H9 (cell line): ENCODE measurements at regions not wholly inside any gene's neighbourhood (a gene's known extent, or its start where the extent isn't known, plus 50 kb on each side); places are given as distances from the start of the nearest gene placed in this dataset.

Experiments
- DNase-seq: peaks from one replicate; pipeline ENCODE4 v3.0.0-alpha.2; 2017
- H2AFZ ChIP-seq: one replicate; pipeline ENCODE4 v1.6.1; 2013; ENCODE audit warnings: mild to moderate bottlenecking, low read length, control low read depth, moderate library complexity
- H2AK5ac ChIP-seq: 2 replicates; pipeline ENCODE4 v1.6.1; 2013; ENCODE audit warnings: low read length, control low read depth, mixed read lengths; ENCODE audit not compliant: insufficient read length
- H2BK120ac ChIP-seq: one replicate; pipeline ENCODE4 v1.6.1; 2013; ENCODE audit warnings: low read depth, mild to moderate bottlenecking, low read length, control low read depth, inconsistent platforms; ENCODE audit not compliant: poor library complexity, severe bottlenecking
- H2BK12ac ChIP-seq: 2 replicates; pipeline ENCODE4 v1.6.1; 2013; ENCODE audit warnings: low read length, control low read depth, mixed read lengths, low read depth; ENCODE audit not compliant: insufficient read length
- H2BK15ac ChIP-seq: 2 replicates; pipeline ENCODE4 v1.6.1; 2013; ENCODE audit warnings: low read depth, low read length, control low read depth
- H2BK20ac ChIP-seq: one replicate; pipeline ENCODE4 v1.6.1; 2013; ENCODE audit warnings: low read depth, mild to moderate bottlenecking, low read length, control low read depth, inconsistent platforms; ENCODE audit not compliant: poor library complexity, severe bottlenecking
- H2BK5ac ChIP-seq: 2 replicates; pipeline ENCODE4 v1.6.1; 2013; ENCODE audit warnings: low read length, control low read depth, mixed read lengths; ENCODE audit not compliant: insufficient read length
- H3K14ac ChIP-seq: 2 replicates; pipeline ENCODE4 v1.6.1; 2013; ENCODE audit warnings: low read length, control low read depth; ENCODE audit not compliant: insufficient read depth
- H3K18ac ChIP-seq: 2 replicates; pipeline ENCODE4 v1.6.1; 2013; ENCODE audit warnings: low read depth, mild to moderate bottlenecking, mixed read lengths, low read length, control low read depth; ENCODE audit not compliant: insufficient read length
- H3K23ac ChIP-seq: 2 replicates; pipeline ENCODE4 v1.6.1; 2013; ENCODE audit warnings: low read length, control low read depth, mixed read lengths, low read depth; ENCODE audit not compliant: insufficient read length
- H3K23me2 ChIP-seq: 2 replicates; pipeline ENCODE4 v1.6.1; 2013; ENCODE audit warnings: low read depth, mild to moderate bottlenecking, mixed read lengths, low read length, control low read depth; ENCODE audit not compliant: insufficient read length, poor library complexity, severe bottlenecking
- H3K27ac ChIP-seq: 2 replicates; pipeline ENCODE4 v1.5.1; 2013; ENCODE audit warnings: low read length, control low read depth, mixed read lengths, low read depth; ENCODE audit not compliant: insufficient read length
- H3K27me3 ChIP-seq: 2 replicates; pipeline ENCODE4 v1.6.1; 2013; ENCODE audit warnings: low read length, control low read depth, inconsistent platforms; ENCODE audit not compliant: insufficient read depth
- H3K4ac ChIP-seq: 2 replicates; pipeline ENCODE4 v1.6.1; 2013; ENCODE audit warnings: low read depth, mild to moderate bottlenecking, control low read depth, inconsistent platforms, low read length, moderate library complexity
- H3K4me1 ChIP-seq: 2 replicates; pipeline ENCODE4 v1.6.1; 2013; ENCODE audit warnings: low read length, control low read depth, inconsistent platforms; ENCODE audit not compliant: insufficient read depth
- H3K4me2 ChIP-seq: 2 replicates; pipeline ENCODE4 v1.6.1; 2013; ENCODE audit warnings: low read length, control low read depth, mixed read lengths; ENCODE audit not compliant: insufficient read length, insufficient read depth
- H3K56ac ChIP-seq: 2 replicates; pipeline ENCODE4 v1.6.1; 2013; ENCODE audit warnings: low read depth, mild to moderate bottlenecking, mixed read lengths, low read length, control low read depth; ENCODE audit not compliant: insufficient read length
- H3K79me1 ChIP-seq: 2 replicates; pipeline ENCODE4 v1.6.1; 2013; ENCODE audit warnings: low read depth, mild to moderate bottlenecking, moderate library complexity, low read length, control low read depth, inconsistent platforms; ENCODE audit not compliant: insufficient read depth, poor library complexity, severe bottlenecking
- H3K79me2 ChIP-seq: 2 replicates; pipeline ENCODE4 v1.6.1; 2013; ENCODE audit warnings: low read length, control low read depth, inconsistent platforms; ENCODE audit not compliant: insufficient read depth
- H3K9ac ChIP-seq: 2 replicates; pipeline ENCODE4 v1.6.1; 2013; ENCODE audit warnings: low read length, control low read depth, mixed read lengths; ENCODE audit not compliant: insufficient read length; ENCODE audit errors: extremely low read depth
- H3K9me3 ChIP-seq: one replicate; pipeline ENCODE4 v1.6.1; 2013; ENCODE audit warnings: low read depth, low read length, inconsistent platforms; ENCODE audit not compliant: control insufficient read depth
- H3T11ph ChIP-seq: one replicate; pipeline ENCODE4 v1.6.1; 2013; ENCODE audit warnings: mild to moderate bottlenecking, low read length, control low read depth, inconsistent platforms
- H4K20me1 ChIP-seq: one replicate; pipeline ENCODE4 v1.6.1; 2013; ENCODE audit not compliant: control insufficient read depth, insufficient read length, insufficient read depth
- H4K5ac ChIP-seq: 2 replicates; pipeline ENCODE4 v1.6.1; 2013; ENCODE audit warnings: low read depth, mild to moderate bottlenecking, mixed read lengths, low read length, control low read depth; ENCODE audit not compliant: insufficient read length
- H4K8ac ChIP-seq: replicated peaks from 2 replicates; pipeline ENCODE4 v1.6.1; 2013; ENCODE audit warnings: low read length, control low read depth, mixed read lengths, low read depth; ENCODE audit not compliant: insufficient read length
- H4K91ac ChIP-seq: 2 replicates; pipeline ENCODE4 v1.6.1; 2013; ENCODE audit warnings: low read depth, mild to moderate bottlenecking, moderate library complexity, mixed read lengths, low read length, control low read depth; ENCODE audit not compliant: insufficient read length
- H3K27ac Mint-ChIP-seq, 3 experiments: 2 replicates in 2 of 3; 3 replicates in 1 of 3; pipeline ENCODE4 v1.8.0; 2020 to 2021; ENCODE audit warnings: mixed read lengths in 3 of 3, mild to moderate bottlenecking in 1 of 3, moderate library complexity in 1 of 3
- H3K27me3 Mint-ChIP-seq: 2 replicates; pipeline ENCODE4 v1.8.0; 2021; ENCODE audit warnings: low read depth, mild to moderate bottlenecking, moderate library complexity, mixed read lengths
- H3K36me3 Mint-ChIP-seq, 3 experiments: 2 replicates in 2 of 3; 3 replicates in 1 of 3; pipeline ENCODE4 v1.8.0; 2020 to 2021; ENCODE audit warnings: low read depth in 3 of 3, mixed read lengths in 3 of 3; ENCODE audit not compliant: insufficient read depth in 1 of 3
- H3K4me1 Mint-ChIP-seq, 2 experiments: 2 replicates each; pipeline ENCODE4 v1.8.0; 2020; ENCODE audit warnings: mixed read lengths in 2 of 2
- H3K4me3 Mint-ChIP-seq, 2 experiments: 2 replicates in 1 of 2; 3 replicates in 1 of 2; pipeline ENCODE4 v1.8.0; 2020 to 2021; ENCODE audit warnings: mild to moderate bottlenecking in 2 of 2, mixed read lengths in 2 of 2, moderate library complexity in 1 of 2
- H3K9me3 Mint-ChIP-seq, 2 experiments: 2 replicates in 1 of 2; 3 replicates in 1 of 2; pipeline ENCODE4 v1.8.0; 2020; ENCODE audit warnings: mild to moderate bottlenecking in 2 of 2, mixed read lengths in 2 of 2, moderate library complexity in 1 of 2
- CTCF ChIP-seq: fragments of 200-600 bp; sonication (generic); conservative IDR thresholded peaks from 3 replicates; pipeline ENCODE4 v1.8.0; 2021; ENCODE audit warnings: antibody characterized with exemption, mild to moderate bottlenecking
- WGBS: extraction: QIAGEN DNeasy Blood & Tissue Kit; methylation state at CpG from one replicate; pipeline ENCODE4 v1.1.7; 2013; ENCODE audit warnings: missing lambda C conversion rate, low lambda C conversion rate, mixed read lengths; ENCODE audit not compliant: insufficient read length; ENCODE audit errors: extremely low coverage; 5-methylcytosine and 5-hydroxymethylcytosine counted together

DNA sequence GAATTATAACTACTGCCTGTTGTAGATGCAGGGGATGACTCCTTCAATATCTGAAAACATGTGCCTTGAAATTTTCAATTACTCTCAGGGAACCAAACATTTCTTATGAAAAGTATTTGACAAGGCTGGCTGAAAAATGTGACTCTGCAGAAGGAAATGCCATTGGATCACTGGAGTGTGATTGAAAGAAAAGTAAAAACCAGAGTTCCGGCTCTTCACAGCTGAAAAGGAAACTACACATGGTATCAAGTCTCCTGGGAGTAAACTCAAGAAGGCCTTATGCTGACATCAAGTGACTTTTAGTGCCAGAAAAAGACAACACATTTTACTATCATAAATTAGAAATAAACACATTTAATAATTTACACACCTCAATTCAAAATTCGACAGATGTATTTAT, 693.0 kb downstream of the LRFN5 start:
- Histone ChIP-seq H3K18ac (no peak overlapping the region), H4K8ac (no peak overlapping the region), H2BK12ac (no peak overlapping the region), H3T11ph (no peak overlapping the region), H3K23me2 (no peaks in the 10 kb centered on the region), H2BK20ac (no peak overlapping the region), H3K9me3 (no peaks in the 10 kb centered on the region), H3K9ac (no peak overlapping the region), H3K4ac (no peak overlapping the region), H3K4me2 (no peak overlapping the region), H4K91ac (no peak overlapping the region), H3K27ac (no peak overlapping the region), H2AK5ac (no peak overlapping the region), H2AFZ (no peak overlapping the region), H3K79me1 (no peaks in the 10 kb centered on the region), H4K5ac (no peak overlapping the region), H2BK15ac (no peak overlapping the region), H2BK5ac (no peak overlapping the region), H3K4me1 (no peaks in the 10 kb centered on the region), H3K56ac (no peak overlapping the region), H2BK120ac (no peak overlapping the region), H3K27me3 (no peaks in the 10 kb centered on the region), H3K23ac (no peak overlapping the region), H3K79me2 (no peaks in the 10 kb centered on the region), H3K14ac (no peak overlapping the region), H4K20me1 (no peaks in the 10 kb centered on the region)
- no peak for TF ChIP-seq CTCF
- WGBS = 100% methylated on average over 1 of the region's 2 CpGs
- H3K9me3 Mint-ChIP-seq = peaks cover 8 to 18% of the 10 kb centered on the region in 2 experiments
- peaks cover 0 to 15% (median 5%) of the 10 kb centered on the region in 3 experiments; a peak in 6 of 7 replicates for H3K36me3 Mint-ChIP-seq
- no peak overlapping the region for H3K4me3 Mint-ChIP-seq
- no peak for DNase-seq
- H3K27me3 Mint-ChIP-seq = no peaks in the 10 kb centered on the region
- no peaks in the 10 kb centered on the region for H3K4me1 Mint-ChIP-seq
- H3K27ac Mint-ChIP-seq = no peak overlapping the region
